ENCODE measurements at regions not wholly inside any gene's neighbourhood (a gene's known extent, or its start where the extent isn't known, plus 50 kb on each side); places are given as distances from the start of the nearest gene placed in this dataset.

DNA sequence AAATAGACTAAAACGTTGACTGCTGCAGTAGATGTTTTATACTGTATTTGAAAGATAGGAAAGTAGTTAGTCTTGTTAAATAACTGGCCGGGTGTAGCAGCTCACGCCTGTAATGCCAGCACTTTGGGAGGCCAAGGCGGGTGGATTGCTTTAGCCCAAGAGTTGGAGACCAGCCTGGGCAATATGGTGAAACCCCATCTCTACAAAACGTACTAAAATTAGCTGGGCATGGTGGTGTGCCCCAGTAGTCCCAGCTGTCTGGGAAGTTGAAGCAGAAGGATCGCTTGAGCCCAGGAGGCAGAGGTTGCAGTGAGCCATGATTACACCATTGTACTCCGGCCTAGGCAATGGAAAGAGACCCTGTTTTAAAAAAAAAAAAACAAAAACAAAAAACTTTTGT lies 60.5 kb upstream of the ULK4 start:
- TF ChIP-seq, protein P1, sequence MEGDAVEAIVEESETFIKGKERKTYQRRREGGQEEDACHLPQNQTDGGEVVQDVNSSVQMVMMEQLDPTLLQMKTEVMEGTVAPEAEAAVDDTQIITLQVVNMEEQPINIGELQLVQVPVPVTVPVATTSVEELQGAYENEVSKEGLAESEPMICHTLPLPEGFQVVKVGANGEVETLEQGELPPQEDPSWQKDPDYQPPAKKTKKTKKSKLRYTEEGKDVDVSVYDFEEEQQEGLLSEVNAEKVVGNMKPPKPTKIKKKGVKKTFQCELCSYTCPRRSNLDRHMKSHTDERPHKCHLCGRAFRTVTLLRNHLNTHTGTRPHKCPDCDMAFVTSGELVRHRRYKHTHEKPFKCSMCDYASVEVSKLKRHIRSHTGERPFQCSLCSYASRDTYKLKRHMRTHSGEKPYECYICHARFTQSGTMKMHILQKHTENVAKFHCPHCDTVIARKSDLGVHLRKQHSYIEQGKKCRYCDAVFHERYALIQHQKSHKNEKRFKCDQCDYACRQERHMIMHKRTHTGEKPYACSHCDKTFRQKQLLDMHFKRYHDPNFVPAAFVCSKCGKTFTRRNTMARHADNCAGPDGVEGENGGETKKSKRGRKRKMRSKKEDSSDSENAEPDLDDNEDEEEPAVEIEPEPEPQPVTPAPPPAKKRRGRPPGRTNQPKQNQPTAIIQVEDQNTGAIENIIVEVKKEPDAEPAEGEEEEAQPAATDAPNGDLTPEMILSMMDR (IDR thresholded peaks at IDR 0.05; ENCODE audit: control insufficient read depth, extremely low read depth, insufficient read depth), result no peak
- no peak for DNase-seq (ENCODE audit: low read depth)
- H3K4me3 ChIP-seq (ENCODE audit: low read depth, low read length), result no peak overlapping the region

DNA sequence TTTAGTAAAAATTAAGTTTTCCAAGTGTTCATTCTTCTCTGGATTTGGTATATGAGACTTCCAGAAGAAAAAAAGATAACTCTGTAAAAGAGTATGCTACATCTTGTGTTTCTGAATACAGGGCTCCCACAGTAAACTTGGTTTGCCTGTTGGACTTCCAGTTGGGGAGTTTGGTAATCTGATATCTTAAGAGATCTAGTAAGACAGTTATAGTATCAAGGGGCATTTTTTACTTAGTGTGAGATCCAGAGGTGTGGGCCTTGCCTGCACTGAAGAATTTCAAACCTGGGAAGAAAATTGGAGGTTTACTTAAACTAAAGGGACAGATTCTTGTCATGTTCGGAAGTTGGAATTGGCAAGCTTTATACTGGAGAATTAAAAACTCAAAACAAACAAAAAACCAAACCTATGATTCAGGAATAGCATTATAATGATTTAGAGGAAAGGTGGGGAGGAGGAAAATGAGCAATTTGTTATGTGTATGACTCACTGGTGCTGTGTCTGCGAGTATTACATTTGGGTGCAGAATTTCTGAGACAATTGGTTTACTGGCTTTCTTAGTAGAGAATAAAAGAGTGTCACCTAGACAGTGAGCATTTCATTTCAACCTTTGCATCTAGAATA lies 58.9 kb upstream of the ULK4 start:
- H3K4me3 ChIP-seq (ENCODE audit: low read depth, low read length), result no peak overlapping the region
- no peak for DNase-seq (ENCODE audit: low read depth)
- TF ChIP-seq, protein P1 (IDR thresholded peaks at IDR 0.05; ENCODE audit: control insufficient read depth, extremely low read depth, insufficient read depth), result no peak

DNA sequence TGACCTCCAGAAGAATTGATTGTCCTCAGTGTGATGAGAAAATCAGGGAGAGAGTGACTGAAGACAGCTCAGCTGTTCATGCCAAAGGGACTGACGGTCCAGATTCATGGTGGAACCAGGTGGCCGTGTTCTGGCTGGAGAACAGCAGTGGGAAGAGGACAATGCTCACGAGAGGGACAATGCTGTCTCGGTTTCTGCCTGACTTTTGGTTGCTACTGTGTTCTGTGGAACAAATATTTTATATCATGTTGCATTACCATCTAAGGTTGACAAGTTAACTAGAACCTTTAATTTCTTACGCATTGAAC lies 58.0 kb upstream of the ULK4 start:
- no peak for DNase-seq (ENCODE audit: low read depth)
- TF ChIP-seq, protein P1 (IDR thresholded peaks at IDR 0.05; ENCODE audit: control insufficient read depth, extremely low read depth, insufficient read depth), result no peak
- H3K4me3 ChIP-seq (ENCODE audit: low read depth, low read length), result no peak overlapping the region

DNA sequence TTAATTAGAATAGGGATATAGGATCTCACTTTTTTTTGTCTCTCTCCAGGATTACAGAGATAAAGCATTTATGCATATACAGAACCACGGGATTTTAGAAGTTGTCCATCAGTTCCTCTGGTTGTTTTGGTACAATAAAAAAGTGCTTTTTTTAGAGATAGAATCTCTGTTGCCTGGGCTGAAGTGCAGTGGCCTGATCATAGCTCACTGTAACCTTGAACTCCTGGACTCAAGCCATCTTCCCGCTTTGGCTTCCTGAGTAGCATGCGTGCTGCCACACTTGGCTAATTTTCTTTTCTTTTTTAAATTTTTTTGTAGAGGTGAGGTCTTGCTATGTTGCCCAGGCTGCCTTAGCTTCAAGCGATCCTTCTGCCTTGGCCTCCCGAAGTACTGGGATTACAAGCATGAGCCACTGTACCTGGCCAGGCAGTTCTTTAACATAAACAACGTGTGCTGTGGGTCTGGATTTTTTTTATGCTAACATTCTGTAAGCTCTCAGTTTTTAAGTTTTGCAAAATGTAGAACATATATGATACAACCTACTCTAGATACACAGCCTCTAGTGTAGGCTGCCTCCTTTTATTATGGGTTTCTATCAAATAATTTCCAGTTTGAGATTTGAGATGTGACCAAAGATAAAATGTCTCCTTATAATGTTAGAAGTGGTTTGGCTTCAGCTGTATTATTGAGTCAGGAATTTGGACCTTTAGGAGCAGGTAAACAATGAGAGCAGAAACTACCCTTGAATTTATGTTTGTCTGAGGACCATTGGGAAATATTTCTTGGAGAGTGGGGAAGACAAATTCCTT lies 57.4 kb upstream of the ULK4 start:
- TF ChIP-seq, protein P1 (IDR thresholded peaks at IDR 0.05; ENCODE audit: control insufficient read depth, extremely low read depth, insufficient read depth), result no peak
- no peak overlapping the region for H3K4me3 ChIP-seq (ENCODE audit: low read depth, low read length)
- no peak for DNase-seq (ENCODE audit: low read depth)

DNA sequence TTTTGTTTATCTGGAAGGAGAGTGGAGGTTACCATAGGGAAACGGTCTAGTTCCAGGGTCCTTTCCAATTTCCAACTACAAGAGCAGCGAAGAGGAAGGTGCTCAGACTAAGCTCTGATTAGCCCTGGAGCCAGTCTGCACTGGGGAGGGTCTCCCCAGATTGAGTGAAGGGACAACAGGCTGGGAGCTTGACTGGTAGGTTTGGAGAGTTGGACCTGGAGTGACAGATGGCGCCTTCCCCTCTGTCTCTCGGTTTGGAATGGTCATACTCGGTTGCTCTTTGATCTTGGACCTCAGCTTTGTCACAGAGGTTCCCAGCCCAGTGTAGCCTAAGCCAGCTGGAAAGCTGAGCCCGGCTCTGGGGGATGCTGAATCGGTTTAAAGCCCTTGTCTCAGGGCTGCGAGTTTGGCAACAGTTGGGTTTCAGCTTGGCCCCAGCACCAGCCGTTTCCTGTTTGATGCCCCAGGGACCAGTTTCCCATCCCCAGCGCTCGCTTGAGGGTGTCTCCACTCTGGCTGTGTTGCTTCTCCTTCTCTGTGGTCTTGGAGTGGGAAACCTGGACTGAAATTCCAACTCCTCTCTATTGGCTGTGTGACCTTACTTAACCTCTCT lies 53.1 kb upstream of the ULK4 start:
- no peak for DNase-seq (ENCODE audit: low read depth)
- TF ChIP-seq, protein P1 (IDR thresholded peaks at IDR 0.05; ENCODE audit: control insufficient read depth, extremely low read depth, insufficient read depth), result no peak
- H3K4me3 ChIP-seq (ENCODE audit: low read depth, low read length), result peak overlapping the region; percentile 63

DNA sequence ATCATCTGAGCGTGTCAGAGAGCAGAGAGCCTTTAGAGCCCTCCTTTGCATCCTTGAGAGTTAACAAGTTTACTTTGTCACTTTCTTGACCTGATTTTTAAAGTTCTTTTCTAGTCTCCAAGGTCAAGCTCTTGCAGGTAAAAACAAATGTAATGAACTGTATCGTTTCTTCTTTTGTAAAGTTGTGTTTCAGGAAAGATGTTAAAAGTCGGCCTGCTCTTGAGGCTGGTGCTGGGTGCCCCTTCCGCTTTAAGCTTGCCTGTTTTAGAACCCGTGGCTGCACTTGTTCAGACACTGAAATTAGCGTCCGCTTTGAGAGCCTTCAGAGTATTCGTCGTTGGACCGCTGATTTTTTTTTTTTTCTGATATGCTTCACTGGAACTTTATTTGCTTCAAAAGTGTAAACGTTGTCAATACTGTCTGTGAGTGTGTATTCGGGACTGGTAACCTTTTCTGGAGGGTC lies 52.6 kb upstream of the ULK4 start:
- H3K4me3 ChIP-seq (ENCODE audit: low read depth, low read length), result peak overlapping the region; percentile 63
- DNase-seq (ENCODE audit: low read depth), result no peak
- TF ChIP-seq, protein P1 (IDR thresholded peaks at IDR 0.05; ENCODE audit: control insufficient read depth, extremely low read depth, insufficient read depth), result no peak

All from LNCaP clone FGC (cell line).